ENCODE measurements at regions not wholly inside any gene's neighbourhood (a gene's known extent, or its start where the extent isn't known, plus 50 kb on each side); places are given as distances from the start of the nearest gene placed in this dataset.

DNA sequence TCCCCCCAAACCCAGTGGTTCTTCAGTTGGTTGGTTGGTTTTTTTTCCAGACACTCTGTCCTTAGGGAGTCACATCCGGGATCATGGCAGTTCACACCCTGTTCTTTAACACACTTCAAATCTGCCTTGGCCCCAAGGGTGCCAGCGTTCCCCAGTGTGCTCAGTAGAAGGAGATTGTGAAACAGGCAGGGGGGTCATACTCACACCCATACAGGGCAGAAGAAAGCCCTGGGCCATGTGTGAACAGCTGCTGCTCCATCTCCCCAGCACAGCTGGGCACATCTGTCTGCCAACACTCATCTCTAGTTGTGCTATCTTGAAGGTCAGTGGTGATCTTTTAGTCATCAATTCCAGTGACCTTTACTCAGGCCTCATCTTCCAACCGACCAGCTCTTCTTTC lies 64.4 kb upstream of the FUT8 start:
- TF ChIP-seq POLR2AphosphoS2 (conservative IDR thresholded peaks at IDR 0.05; ENCODE audit: low read length) (no peak), TP53 (CRISPR knock-in tag; IDR thresholded peaks at IDR 0.05) (no peak), RAD21 (conservative IDR thresholded peaks at IDR 0.05 in 1 of 2, IDR thresholded peaks at IDR 0.05 in 1 of 2) (no peak), JUN (IDR thresholded peaks at IDR 0.05) (no peak), PHF8 (IDR thresholded peaks at IDR 0.05; ENCODE audit: borderline replicate concordance, low read depth) (no peak), EP300 (IDR thresholded peaks at IDR 0.05) (no peak), RFX5 (IDR thresholded peaks at IDR 0.05) (no peak)
- TF ChIP-seq, protein P1, sequence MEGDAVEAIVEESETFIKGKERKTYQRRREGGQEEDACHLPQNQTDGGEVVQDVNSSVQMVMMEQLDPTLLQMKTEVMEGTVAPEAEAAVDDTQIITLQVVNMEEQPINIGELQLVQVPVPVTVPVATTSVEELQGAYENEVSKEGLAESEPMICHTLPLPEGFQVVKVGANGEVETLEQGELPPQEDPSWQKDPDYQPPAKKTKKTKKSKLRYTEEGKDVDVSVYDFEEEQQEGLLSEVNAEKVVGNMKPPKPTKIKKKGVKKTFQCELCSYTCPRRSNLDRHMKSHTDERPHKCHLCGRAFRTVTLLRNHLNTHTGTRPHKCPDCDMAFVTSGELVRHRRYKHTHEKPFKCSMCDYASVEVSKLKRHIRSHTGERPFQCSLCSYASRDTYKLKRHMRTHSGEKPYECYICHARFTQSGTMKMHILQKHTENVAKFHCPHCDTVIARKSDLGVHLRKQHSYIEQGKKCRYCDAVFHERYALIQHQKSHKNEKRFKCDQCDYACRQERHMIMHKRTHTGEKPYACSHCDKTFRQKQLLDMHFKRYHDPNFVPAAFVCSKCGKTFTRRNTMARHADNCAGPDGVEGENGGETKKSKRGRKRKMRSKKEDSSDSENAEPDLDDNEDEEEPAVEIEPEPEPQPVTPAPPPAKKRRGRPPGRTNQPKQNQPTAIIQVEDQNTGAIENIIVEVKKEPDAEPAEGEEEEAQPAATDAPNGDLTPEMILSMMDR (IDR thresholded peaks at IDR 0.05) = no peak

Data from A549 (cell line).